OCI-LY1 (cell line): ENCODE measurements at regions not wholly inside any gene's neighbourhood (a gene's known extent, or its start where the extent isn't known, plus 50 kb on each side); places are given as distances from the start of the nearest gene placed in this dataset.

Experiments used
- H2AFZ ChIP-seq: fragments of 200-600 bp; sonication (generic), shearing (Covaris generic); 2 replicates; pipeline ENCODE4 v1.6.0; 2014; ENCODE audit warnings: antibody characterized with exemption, mild to moderate bottlenecking, low read length
- H3F3A ChIP-seq: fragments of 200-600 bp; sonication (generic), shearing (Covaris generic); 2 replicates; pipeline ENCODE4 v1.6.0; 2014; ENCODE audit warnings: mild to moderate bottlenecking, antibody characterized with exemption, low read length, moderate library complexity; ENCODE audit not compliant: insufficient read depth
- H3K27ac ChIP-seq: fragments of 200-600 bp; sonication (generic); 2 replicates; pipeline ENCODE4 v1.5.1; 2014; ENCODE audit warnings: low read length, mixed run types, mild to moderate bottlenecking, low read depth; ENCODE audit not compliant: poor library complexity, severe bottlenecking
- H3K27me3 ChIP-seq: fragments of 200-600 bp; sonication (generic); 2 replicates; pipeline ENCODE4 v1.6.0; 2014; ENCODE audit warnings: antibody characterized with exemption, mild to moderate bottlenecking, low read length, moderate library complexity; ENCODE audit not compliant: insufficient read depth
- H3K36me3 ChIP-seq: fragments of 200-600 bp; sonication (generic); 2 replicates; pipeline ENCODE4 v1.6.1; 2014; ENCODE audit warnings: mild to moderate bottlenecking, antibody characterized with exemption, low read length, moderate library complexity, mixed read lengths; ENCODE audit not compliant: insufficient read depth
- H3K4me1 ChIP-seq: fragments of 200-600 bp; sonication (generic); 2 replicates; pipeline ENCODE4 v1.5.1; 2014; ENCODE audit warnings: mild to moderate bottlenecking, low read length, moderate library complexity; ENCODE audit not compliant: insufficient read depth, severe bottlenecking
- H3K4me2 ChIP-seq: fragments of 200-600 bp; sonication (generic), shearing (Covaris generic); 2 replicates; pipeline ENCODE4 v1.6.1; 2014; ENCODE audit warnings: low read length
- H3K4me3 ChIP-seq: fragments of 200-600 bp; sonication (generic); 2 replicates; pipeline ENCODE4 v1.5.1; 2014; ENCODE audit warnings: low read length, low read depth, mild to moderate bottlenecking, mixed read lengths; ENCODE audit not compliant: poor library complexity, severe bottlenecking
- H3K79me2 ChIP-seq: fragments of 200-600 bp; shearing (Covaris generic); 2 replicates; pipeline ENCODE4 v1.6.1; 2016; ENCODE audit warnings: mixed run types, low read length, mixed read lengths; ENCODE audit not compliant: insufficient read depth
- H3K9ac ChIP-seq: fragments of 200-600 bp; sonication (generic), shearing (Covaris generic); 2 replicates; pipeline ENCODE4 v1.6.1; 2014; ENCODE audit warnings: mild to moderate bottlenecking, low read length, mixed read lengths
- H3K9me2 ChIP-seq: fragments of 200-600 bp; sonication (generic), shearing (Covaris generic); 2 replicates; pipeline ENCODE4 v1.6.1; 2014; ENCODE audit warnings: low read depth, mild to moderate bottlenecking, low read length, mixed read lengths
- H3K9me3 ChIP-seq: fragments of 200-600 bp; shearing (Covaris generic); 2 replicates; pipeline ENCODE4 v1.6.1; 2014; ENCODE audit warnings: low read length, mixed read lengths
- H4K20me1 ChIP-seq: fragments of 200-600 bp; sonication (generic), shearing (Covaris generic); 2 replicates; pipeline ENCODE4 v1.6.0; 2016; ENCODE audit warnings: mild to moderate bottlenecking, low read length; ENCODE audit not compliant: insufficient read depth
- EZH2 ChIP-seq: fragments of 200-600 bp; sonication (generic), shearing (Covaris generic); IDR thresholded peaks from 2 replicates; pipeline ENCODE4 v1.8.0; 2017; ENCODE audit warnings: borderline replicate concordance, mixed run types, mild to moderate bottlenecking, antibody characterized with exemption, low read length, moderate library complexity, mixed read lengths
- TF ChIP-seq, protein P1 (sequence below): fragments of 200-600 bp; sonication (generic), shearing (Covaris generic); IDR thresholded peaks from 2 replicates; pipeline ENCODE4 v1.5.1; 2017; ENCODE audit warnings: mild to moderate bottlenecking, antibody characterized with exemption, low read length, moderate library complexity, mixed read lengths

DNA sequence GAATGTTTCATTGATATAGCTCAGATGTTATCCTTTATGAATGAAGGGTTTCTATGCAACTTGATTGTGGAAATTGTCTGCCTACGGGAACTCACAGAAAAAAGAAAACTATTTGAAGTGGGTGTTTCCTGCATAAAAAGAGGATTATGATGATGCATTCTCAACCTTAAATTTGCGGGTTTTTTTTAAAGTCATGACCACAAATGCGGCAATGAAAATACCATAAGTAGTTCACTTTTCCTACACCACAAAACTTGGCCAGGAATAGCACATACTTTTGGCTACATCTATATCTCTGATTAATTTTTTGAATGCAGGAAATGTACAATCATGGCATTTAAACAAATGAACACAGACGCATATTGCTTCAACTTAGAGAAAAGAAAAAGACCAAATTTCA is 754.7 kb downstream of the DTWD2 start:
- Histone ChIP-seq H3K36me3 (no peaks in the 10 kb centered on the region), H3K4me1 (no peaks in the 10 kb centered on the region), H3K9me2 (no peaks in the 10 kb centered on the region), H3F3A (no peaks in the 10 kb centered on the region), H2AFZ (no peak overlapping the region), H4K20me1 (no peaks in the 10 kb centered on the region), H3K27me3 (no peaks in the 10 kb centered on the region), H3K9ac (no peak overlapping the region), H3K4me3 (no peak overlapping the region), H3K4me2 (no peak overlapping the region), H3K79me2 (peaks cover 3% of the 10 kb centered on the region; the same call in 1 of the 2 replicates), H3K9me3 (no peaks in the 10 kb centered on the region), H3K27ac (no peak overlapping the region)
- TF ChIP-seq, protein P1, sequence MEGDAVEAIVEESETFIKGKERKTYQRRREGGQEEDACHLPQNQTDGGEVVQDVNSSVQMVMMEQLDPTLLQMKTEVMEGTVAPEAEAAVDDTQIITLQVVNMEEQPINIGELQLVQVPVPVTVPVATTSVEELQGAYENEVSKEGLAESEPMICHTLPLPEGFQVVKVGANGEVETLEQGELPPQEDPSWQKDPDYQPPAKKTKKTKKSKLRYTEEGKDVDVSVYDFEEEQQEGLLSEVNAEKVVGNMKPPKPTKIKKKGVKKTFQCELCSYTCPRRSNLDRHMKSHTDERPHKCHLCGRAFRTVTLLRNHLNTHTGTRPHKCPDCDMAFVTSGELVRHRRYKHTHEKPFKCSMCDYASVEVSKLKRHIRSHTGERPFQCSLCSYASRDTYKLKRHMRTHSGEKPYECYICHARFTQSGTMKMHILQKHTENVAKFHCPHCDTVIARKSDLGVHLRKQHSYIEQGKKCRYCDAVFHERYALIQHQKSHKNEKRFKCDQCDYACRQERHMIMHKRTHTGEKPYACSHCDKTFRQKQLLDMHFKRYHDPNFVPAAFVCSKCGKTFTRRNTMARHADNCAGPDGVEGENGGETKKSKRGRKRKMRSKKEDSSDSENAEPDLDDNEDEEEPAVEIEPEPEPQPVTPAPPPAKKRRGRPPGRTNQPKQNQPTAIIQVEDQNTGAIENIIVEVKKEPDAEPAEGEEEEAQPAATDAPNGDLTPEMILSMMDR = no peak
- no peak for TF ChIP-seq EZH2

DNA sequence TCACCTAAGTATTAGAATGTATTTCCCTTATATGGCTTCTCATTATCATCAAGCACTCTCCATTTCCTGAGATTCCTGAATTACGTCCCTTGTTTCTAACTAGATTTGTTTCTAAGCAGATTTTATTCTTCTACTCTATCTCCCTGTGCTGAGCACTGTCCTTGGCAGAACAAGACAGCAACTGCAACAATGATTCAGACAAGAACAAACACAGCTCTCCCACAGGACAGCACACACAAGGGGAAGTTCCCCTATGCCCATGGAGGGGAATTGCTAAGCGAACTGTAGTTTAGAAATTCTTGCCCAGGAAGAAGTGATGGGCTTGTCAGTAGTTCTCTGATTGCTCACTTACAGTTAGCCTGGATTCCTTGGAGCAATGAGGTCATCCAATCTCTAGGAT is 759.9 kb downstream of the DTWD2 start:
- Histone ChIP-seq H3F3A (no peaks in the 10 kb centered on the region), H4K20me1 (no peaks in the 10 kb centered on the region), H3K9me3 (no peaks in the 10 kb centered on the region), H2AFZ (no peak overlapping the region), H3K27me3 (no peaks in the 10 kb centered on the region), H3K4me1 (no peaks in the 10 kb centered on the region), H3K9me2 (no peaks in the 10 kb centered on the region), H3K4me2 (no peak overlapping the region), H3K79me2 (peaks cover 3% of the 10 kb centered on the region; the same call in 1 of the 2 replicates), H3K27ac (no peak overlapping the region), H3K9ac (no peak overlapping the region), H3K36me3 (no peaks in the 10 kb centered on the region), H3K4me3 (no peak overlapping the region)
- TF ChIP-seq EZH2 = no peak
- TF ChIP-seq, protein P1 = no peak

DNA sequence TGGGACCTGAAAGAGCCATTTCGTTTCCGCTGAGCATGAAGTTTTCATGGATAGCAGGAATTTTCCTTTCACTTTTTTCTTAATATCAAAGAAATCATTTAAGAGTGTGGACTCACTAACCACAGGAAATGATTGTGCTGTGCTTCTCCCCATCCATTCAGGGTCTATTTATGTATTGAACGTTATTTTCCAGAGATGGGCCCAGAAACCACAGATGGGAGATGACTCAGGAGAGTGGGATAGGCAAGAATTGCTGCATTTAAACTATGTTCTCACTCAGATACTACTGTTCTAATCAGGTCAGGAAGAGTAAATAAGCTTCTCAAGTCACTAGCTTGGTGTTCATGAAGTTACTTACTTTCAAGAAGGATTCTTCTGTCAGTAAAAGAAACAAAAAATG is 763.8 kb downstream of the DTWD2 start:
- H3K4me2 ChIP-seq = no peak overlapping the region

More for the DNA sequence above, 763.8 kb downstream of the DTWD2 start:
- no peaks in the 10 kb centered on the region for H3K79me2 ChIP-seq
- TF ChIP-seq, protein P1 = no peak
- TF ChIP-seq EZH2 = no peak
- no peak overlapping the region for H3K27ac ChIP-seq
- no peaks in the 10 kb centered on the region for H4K20me1 ChIP-seq
- no peak overlapping the region for H2AFZ ChIP-seq
- H3K9me3 ChIP-seq = no peaks in the 10 kb centered on the region
- no peaks in the 10 kb centered on the region for H3K36me3 ChIP-seq
- no peak overlapping the region for H3K4me3 ChIP-seq
- H3K4me1 ChIP-seq = no peaks in the 10 kb centered on the region
- no peak overlapping the region for H3K9ac ChIP-seq
- no peaks in the 10 kb centered on the region for H3K9me2 ChIP-seq
- no peaks in the 10 kb centered on the region for H3K27me3 ChIP-seq
- H3F3A ChIP-seq = no peaks in the 10 kb centered on the region
